SIG-M5 treated with dmso at 0.1 percent for 504 hours (cell line): ENCODE measurements at regions not wholly inside any gene's neighbourhood (a gene's known extent, or its start where the extent isn't known, plus 50 kb on each side); places are given as distances from the start of the nearest gene placed in this dataset.
"Not testable (repeated sequence)": the region's sequence is repeated elsewhere in the genome, so short reads cannot be mapped to it uniquely, and the experiment has no call there.

Source experiments
- DNase-seq: peaks from one replicate; lab custom pipeline; 2025; ENCODE audit not compliant: unreplicated experiment; lab: John Stamatoyannopoulos, UW

- no peak for DNase-seq
These were observed 135.9 kb upstream of the ID2 start for GRCh38 chr2:8545695-8546611.

DNA sequence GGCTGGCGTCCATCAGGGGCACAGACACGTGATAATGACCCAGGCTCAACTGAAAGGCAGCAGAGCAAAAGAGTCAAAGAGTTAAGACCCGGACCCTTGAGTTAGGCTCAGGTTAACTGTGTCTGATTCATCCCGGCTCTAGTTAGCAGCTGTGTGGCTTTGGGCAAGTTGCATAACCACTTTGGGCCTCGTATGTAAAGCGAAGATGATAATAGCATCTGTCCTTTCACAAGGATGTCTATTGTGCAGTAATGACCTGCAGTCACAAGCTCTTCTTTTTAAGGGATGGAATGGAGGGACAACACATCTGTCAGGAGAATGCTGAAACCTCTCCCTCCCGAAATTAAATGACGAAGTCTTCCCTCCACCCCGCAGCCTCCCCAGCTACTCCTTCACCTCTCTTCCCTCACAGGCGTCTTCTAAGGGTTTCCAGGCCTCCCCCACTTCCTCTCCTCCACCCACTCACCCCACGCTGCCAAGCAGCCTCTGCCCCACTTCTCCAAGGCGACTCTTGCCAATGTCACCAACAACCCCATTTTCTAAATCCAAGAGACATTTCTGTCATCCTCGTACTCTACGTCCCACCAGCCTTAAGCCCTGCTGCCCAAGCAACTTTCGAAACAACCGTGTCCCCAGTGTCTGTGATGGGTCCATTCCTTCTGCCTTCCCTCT is 135.1 kb upstream of the ID2 start:
- DNase-seq: peak; percentile 90

- DNase-seq: no peak
These were observed 134.4 kb upstream of the ID2 start for GRCh38 chr2:8547284-8548064.

DNA sequence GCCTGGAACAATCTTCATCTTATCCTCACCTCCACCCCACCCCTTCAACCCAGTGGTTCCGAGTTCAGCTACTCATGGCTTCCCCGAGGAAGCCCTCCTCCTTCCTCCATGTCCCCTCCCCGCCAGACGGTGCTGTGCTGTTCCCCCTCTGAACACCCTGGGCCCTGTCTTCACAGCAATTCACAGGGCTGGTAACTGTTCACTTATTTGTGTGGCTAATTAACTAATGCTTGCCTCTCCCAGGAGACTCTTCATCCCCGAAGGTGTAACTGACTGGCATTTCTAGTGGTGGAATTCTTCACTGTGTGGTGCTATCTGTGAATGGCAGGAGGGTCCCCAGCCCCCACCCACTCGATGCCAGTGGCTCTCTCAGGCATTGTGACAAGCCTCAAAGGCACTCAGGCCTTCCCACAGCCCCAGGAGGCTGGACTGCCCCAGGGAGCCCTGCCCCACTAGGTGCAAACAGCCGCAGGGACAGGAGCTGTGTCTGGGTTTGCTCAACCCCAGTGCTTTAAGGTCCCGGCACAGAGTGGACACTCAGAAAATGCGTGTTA is 133.7 kb upstream of the ID2 start:
- DNase-seq: no peak

DNA sequence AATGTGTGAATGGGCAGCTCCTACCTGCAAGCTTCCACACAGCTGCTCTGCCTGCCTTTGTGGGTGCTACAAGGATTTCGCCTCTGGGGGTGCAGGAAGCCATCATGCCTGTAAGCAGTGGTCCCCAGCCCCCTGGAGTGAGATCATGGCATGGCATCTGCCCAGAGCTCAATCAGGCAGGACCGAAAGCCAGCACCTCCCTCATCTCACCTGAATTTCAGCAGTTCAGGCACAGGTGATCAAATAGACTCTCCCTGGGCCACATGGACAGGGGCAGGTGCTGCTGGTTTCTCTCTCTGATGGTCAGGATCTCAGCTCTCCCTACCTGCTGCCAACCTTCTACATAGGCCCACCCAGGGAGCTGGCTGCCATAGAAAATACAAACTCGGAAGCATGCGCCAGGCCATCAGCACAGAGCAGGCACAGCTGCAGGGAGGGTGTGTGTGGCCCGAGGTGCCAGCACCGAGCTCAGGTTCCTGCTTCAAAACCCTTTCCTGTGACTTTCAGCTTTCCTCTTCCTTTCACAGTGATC is 133.2 kb upstream of the ID2 start:
- no peak for DNase-seq

- DNase-seq: no peak
These were observed 132.5 kb upstream of the ID2 start for GRCh38 chr2:8549273-8549922.

GRCh38 chr2:8549942-8550341 is 131.9 kb upstream of the ID2 start:
- no peak for DNase-seq

- DNase-seq: no peak
These were observed 131.4 kb upstream of the ID2 start for GRCh38 chr2:8550481-8550880.

GRCh38 chr2:8550937-8551621 is 130.8 kb upstream of the ID2 start:
- DNase-seq: no peak

DNA sequence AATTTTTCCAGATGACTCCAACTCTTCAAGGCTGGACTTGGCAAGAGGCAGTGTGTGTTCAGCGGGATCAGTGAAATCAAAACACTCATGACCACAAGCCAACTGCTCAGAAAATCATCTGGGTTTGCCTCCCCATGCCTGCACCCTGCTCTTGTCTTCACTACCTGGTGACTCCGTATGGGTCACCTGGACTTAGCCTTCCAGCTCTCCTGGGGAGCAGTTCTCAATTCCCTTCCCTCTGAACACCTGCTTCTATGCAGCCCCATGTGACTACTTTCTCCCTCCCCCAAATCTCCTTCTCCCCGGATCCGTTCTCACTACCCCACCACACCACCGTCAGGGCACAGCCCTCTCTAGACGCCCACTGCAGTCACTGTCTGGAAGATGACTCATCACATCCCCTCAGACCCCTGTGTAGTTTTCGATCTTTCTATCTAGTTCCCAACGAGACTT is 130.2 kb upstream of the ID2 start:
- no peak for DNase-seq

- DNase-seq: no peak
These were observed 129.5 kb upstream of the ID2 start for GRCh38 chr2:8552293-8552801.

DNA sequence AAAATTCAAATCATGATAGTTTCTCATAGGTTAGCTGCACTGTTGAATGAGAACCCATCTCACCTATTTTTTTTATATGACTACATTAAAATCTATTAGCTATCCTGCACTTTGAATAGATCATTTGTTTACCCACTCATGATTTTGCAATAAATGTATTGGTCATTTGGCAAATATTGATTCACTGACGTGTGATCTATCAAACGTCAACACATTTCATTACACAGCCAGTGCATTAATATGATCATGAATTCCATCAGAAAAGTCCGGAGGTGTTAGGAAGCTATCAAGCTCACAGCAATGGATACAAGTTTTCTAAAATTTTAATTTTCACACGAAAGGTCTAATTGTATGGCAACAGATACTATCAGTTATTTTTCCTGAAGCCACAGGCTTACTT is 128.2 kb upstream of the ID2 start:
- DNase-seq: no peak

- DNase-seq: no peak
These were observed 127.5 kb upstream of the ID2 start for GRCh38 chr2:8554296-8554806.

- no peak for DNase-seq
These were observed 126.3 kb upstream of the ID2 start for GRCh38 chr2:8555543-8555942.

DNA sequence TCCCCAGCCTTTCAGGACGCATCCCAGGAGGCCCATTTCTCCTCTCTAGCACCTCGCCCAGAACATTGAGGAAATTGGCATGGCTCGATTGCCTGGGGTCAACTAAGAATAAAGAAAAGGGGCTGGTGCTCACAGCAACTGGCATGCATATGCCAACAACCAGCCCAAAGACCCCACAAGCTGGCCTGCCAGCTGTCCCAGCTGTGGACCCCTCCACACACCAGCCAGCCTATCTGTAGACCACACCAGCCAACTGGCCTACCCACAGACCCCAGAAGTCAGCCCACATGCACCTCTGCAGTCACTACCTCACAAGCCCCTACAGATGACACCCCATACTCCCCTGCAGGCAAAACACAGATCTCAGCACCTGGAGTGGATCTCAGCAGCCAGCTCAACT is 123.8 kb upstream of the ID2 start:
- DNase-seq: no peak

DNA sequence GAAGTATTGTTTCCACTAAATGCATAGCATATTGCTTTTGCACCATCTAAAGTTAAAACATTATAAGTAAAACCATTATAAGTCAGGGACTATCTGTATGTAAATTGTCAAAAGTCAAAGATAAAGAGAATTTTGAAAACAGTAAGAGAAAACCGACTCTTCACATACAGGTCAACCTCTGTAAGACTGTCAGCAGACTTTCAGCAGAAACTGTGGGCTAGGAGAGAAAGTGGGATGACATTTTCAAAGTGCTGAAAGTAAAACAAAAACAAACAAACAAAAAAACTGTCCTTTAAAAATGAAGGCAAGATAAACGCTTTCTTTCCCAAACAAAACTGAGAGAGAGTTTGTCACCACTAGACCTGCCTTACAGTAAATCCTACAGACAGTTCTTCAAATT is 122.9 kb upstream of the ID2 start:
- DNase-seq: no peak

DNA sequence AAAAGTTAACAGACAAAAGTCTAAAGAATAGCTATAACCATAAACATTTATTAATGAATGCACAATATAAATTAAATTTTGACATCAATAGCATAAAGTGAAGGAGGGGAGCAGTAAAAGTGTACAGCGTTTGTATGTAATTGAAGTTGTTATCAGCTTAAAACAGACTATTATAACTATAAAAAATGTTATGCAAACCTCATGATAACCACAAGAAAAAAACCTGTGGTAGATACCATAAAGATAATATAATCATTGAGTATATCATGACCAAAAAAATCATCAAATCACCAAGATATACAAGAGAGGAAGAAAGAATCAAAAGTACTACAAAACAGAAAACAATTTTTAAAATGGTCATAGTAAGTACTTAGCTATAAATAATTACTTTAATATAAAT is 122.1 kb upstream of the ID2 start:
- no peak for DNase-seq

GRCh38 chr2:8561692-8562091 is 120.2 kb upstream of the ID2 start:
- DNase-seq: not testable (repeated sequence)

GRCh38 chr2:8563814-8564474 is 117.9 kb upstream of the ID2 start:
- no peak for DNase-seq
